ENCODE measurements at regions not wholly inside any gene's neighbourhood (a gene's known extent, or its start where the extent isn't known, plus 50 kb on each side); places are given as distances from the start of the nearest gene placed in this dataset.

GRCh38 chr5:144671066-144671465 lies 500.4 kb downstream of the KCTD16 start:
- TF ChIP-seq RCOR1 (IDR thresholded peaks at IDR 0.05; ENCODE audit: insufficient replicate concordance, low read length), result no peak
- no peak for TF ChIP-seq MXI1 (IDR thresholded peaks at IDR 0.05; ENCODE audit: borderline replicate concordance, low read depth, low read length)
- TF ChIP-seq CHD1 (IDR thresholded peaks at IDR 0.05; ENCODE audit: low read depth, low read length), result no peak
- no peak for TF ChIP-seq BHLHE40 (IDR thresholded peaks at IDR 0.05; ENCODE audit: low read depth, low read length)
- no peak for TF ChIP-seq ELK1 (IDR thresholded peaks at IDR 0.05; ENCODE audit: borderline replicate concordance, low read depth, low read length)
- no peak for TF ChIP-seq RAD21 (IDR thresholded peaks at IDR 0.05; ENCODE audit: low read length)
- no peak for TF ChIP-seq NFE2L2 (IDR thresholded peaks at IDR 0.05; ENCODE audit: low read depth, low read length)
- TF ChIP-seq MAFK (IDR thresholded peaks at IDR 0.05; ENCODE audit: low read depth, low read length), result no peak
- no peak for TF ChIP-seq USF2 (IDR thresholded peaks at IDR 0.05; ENCODE audit: low read depth, low read length)
- TF ChIP-seq MAZ (IDR thresholded peaks at IDR 0.05; ENCODE audit: borderline replicate concordance, low read depth, low read length), result no peak
- no peak for TF ChIP-seq RFX5 (IDR thresholded peaks at IDR 0.05; ENCODE audit: low read depth, low read length)
- TF ChIP-seq POLR2A (IDR thresholded peaks at IDR 0.05; ENCODE audit: low read depth, low read length), result no peak
- no peak for TF ChIP-seq SMC3 (IDR thresholded peaks at IDR 0.05; ENCODE audit: low read depth, low read length)
- TF ChIP-seq FOS (IDR thresholded peaks at IDR 0.05; ENCODE audit: low read depth, low read length), result no peak
- no peak overlapping the region for H3K14ac ChIP-seq (replicated peaks; ENCODE audit: low read depth, low read length)
- no peaks in the 10 kb centered on the region for H4K20me1 ChIP-seq (ENCODE audit: insufficient read depth, low read length)
- H3K4me2 ChIP-seq (ENCODE audit: low read depth, low read length), result no peak overlapping the region
- no peak for DNase-seq
- dilution Hi-C loops (cut with HindIII; ENCODE audit: low sequenced_read_pairs, unreplicated experiment), result no loop called here
- ATAC-seq (ENCODE audit: low read depth), result no peak
- CTCF ChIA-PET, result interaction anchor here (0.7 to 1.2 kb wide), 2 partner anchors 12 to 71 kb away, joined by 3 read pairs; no protein-coding TSS in a partner anchor
- H3K79me1 ChIP-seq (ENCODE audit: low read depth in 1 of 2, low read length in 2 of 2), result no peaks in the 10 kb centered on the region
- no peak overlapping the region for H2BK5ac ChIP-seq (ENCODE audit: low read depth, low read length, poor library complexity, severe bottlenecking)
- H3K23ac ChIP-seq (ENCODE audit: low read depth, low read length), result no peak overlapping the region
- no peak overlapping the region for H4K5ac ChIP-seq (ENCODE audit: low read depth, low read length)
- H2AFZ ChIP-seq (replicated peaks; ENCODE audit: low read length, poor library complexity), result no peak overlapping the region
- no peak overlapping the region for H2AK9ac ChIP-seq (replicated peaks; ENCODE audit: low read depth, low read length, poor library complexity)
- H4K8ac ChIP-seq (ENCODE audit: low read depth in 2 of 2, low read length in 2 of 2), result no peak overlapping the region
- H3K27ac ChIP-seq (ENCODE audit: insufficient read depth, low read length), result no peak overlapping the region
- H3K4ac ChIP-seq (ENCODE audit: low read depth, low read length), result no peak overlapping the region
- no peak overlapping the region for H3K9ac ChIP-seq (ENCODE audit: low read depth, low read length)
- no peak overlapping the region for H2AK5ac ChIP-seq (ENCODE audit: low read depth, low read length)
- no peak overlapping the region for H2BK120ac ChIP-seq (ENCODE audit: low read depth, low read length)
- no TSS peak for BruUV-seq (replicated peaks)
- no peaks in the 10 kb centered on the region for H3K27me3 ChIP-seq (ENCODE audit: control insufficient read depth, insufficient read depth, low read length)
- no peaks in the 10 kb centered on the region for H3K36me3 ChIP-seq (ENCODE audit: control insufficient read depth, insufficient read depth, low read length)
- no CpG with 5 or more reads among the region's 1 CpG for WGBS, 2 experiments (ENCODE audit: extremely low coverage in 2 of 2, insufficient read length in 1 of 2)
- in situ Hi-C loops (cut with MboI; ENCODE audit: low sequenced_read_pairs), result no loop called here
- intact Hi-C loops (cut with micrococcal nuclease), result no loop called here
- H3K4me3 ChIP-seq (ENCODE audit: insufficient read depth, low read depth, low read length), result no peak overlapping the region
- H2BK20ac ChIP-seq (ENCODE audit: low read depth, low read length), result no peak overlapping the region
- no peak overlapping the region for H4K91ac ChIP-seq (ENCODE audit: insufficient read depth, low read depth, low read length)
- POLR2A ChIA-PET (ENCODE audit: unreplicated experiment), result no interaction called here
- no peaks in the 10 kb centered on the region for H3K4me1 ChIP-seq (ENCODE audit: control insufficient read depth, insufficient read depth, low read length)
- no peak overlapping the region for H3K56ac ChIP-seq (ENCODE audit: extremely low read depth, insufficient read depth, low read length)
- no peaks in the 10 kb centered on the region for H3K9me1 ChIP-seq (ENCODE audit: insufficient read depth, low read length)
- no peak overlapping the region for H2BK15ac ChIP-seq (ENCODE audit: low read depth, low read length)
- H3K9me3 ChIP-seq (ENCODE audit: control insufficient read depth, insufficient read depth, low read length), result no peaks in the 10 kb centered on the region
- no peak overlapping the region for H3K18ac ChIP-seq (ENCODE audit: low read depth, low read length)

All from IMR-90 (cell line).